ENCODE measurements at regions not wholly inside any gene's neighbourhood (a gene's known extent, or its start where the extent isn't known, plus 50 kb on each side); places are given as distances from the start of the nearest gene placed in this dataset.
A peak's percentile ranks its signal among the peaks of the same experiment; 100 is the strongest.

DNA sequence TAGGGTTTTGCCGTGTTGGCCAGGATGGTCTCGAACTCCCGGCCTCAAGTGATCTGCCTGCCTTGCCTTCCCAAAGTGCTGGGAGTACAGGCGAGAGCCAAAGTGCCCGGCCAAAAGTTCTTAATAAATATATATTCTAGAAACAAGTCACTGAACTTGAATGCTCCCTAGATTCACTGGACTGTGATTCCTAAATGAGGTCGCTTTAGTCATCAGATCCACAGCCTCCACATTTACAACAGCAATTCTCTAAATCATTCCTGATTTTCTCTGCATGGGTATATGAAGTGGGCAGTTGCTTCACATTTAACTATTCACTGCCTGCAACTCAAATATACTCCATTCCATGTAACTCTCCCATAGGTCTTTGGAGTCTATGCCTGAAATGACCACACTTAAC, 813.0 kb downstream of the GALC start:
- no peaks in the 10 kb centered on the region for H3K27me3 Mint-ChIP-seq (ENCODE audit: unreplicated experiment)
- H3K4me1 Mint-ChIP-seq (ENCODE audit: unreplicated experiment) = no peaks in the 10 kb centered on the region
- H3K4me3 Mint-ChIP-seq (ENCODE audit: unreplicated experiment) = no peak overlapping the region
- no peaks in the 10 kb centered on the region for H3K36me3 Mint-ChIP-seq (ENCODE audit: low read depth, unreplicated experiment)
- DNase-seq (ENCODE audit: low spot score) = no peak
- H3K9me3 Mint-ChIP-seq (ENCODE audit: unreplicated experiment) = no peaks in the 10 kb centered on the region
- TF ChIP-seq CTCF (IDR thresholded peaks at IDR 0.05; ENCODE audit: unreplicated experiment) = no peak
- H3K27ac Mint-ChIP-seq (ENCODE audit: unreplicated experiment) = no peak overlapping the region

DNA sequence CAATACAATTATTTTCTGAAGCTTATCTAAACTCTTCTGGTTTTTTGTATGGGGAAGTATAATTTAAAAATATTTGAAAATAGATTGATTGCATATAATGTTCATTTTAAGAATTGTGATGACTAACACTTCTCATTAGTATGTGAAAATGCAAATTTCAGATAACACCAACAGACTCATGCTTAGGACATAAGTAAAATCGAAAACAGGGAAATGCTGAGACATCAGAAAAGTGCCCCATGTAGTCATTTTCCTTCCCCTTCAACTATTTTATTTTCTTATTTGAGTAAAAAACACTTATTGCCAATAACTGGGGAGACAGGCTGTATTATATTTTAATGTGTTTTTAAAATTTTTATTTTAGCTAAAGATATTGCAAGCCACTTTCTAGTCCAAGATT, 814.7 kb downstream of the GALC start:
- H3K27ac Mint-ChIP-seq (ENCODE audit: unreplicated experiment) = no peak overlapping the region
- no peaks in the 10 kb centered on the region for H3K27me3 Mint-ChIP-seq (ENCODE audit: unreplicated experiment)
- DNase-seq (ENCODE audit: low spot score) = no peak
- no peaks in the 10 kb centered on the region for H3K36me3 Mint-ChIP-seq (ENCODE audit: low read depth, unreplicated experiment)
- H3K4me3 Mint-ChIP-seq (ENCODE audit: unreplicated experiment) = no peak overlapping the region
- no peak for TF ChIP-seq CTCF (IDR thresholded peaks at IDR 0.05; ENCODE audit: unreplicated experiment)
- no peaks in the 10 kb centered on the region for H3K4me1 Mint-ChIP-seq (ENCODE audit: unreplicated experiment)
- no peaks in the 10 kb centered on the region for H3K9me3 Mint-ChIP-seq (ENCODE audit: unreplicated experiment)

GRCh38 chr14:87175175-87175574, 817.8 kb downstream of the GALC start:
- no peak for DNase-seq (ENCODE audit: low spot score)
- H3K36me3 Mint-ChIP-seq (ENCODE audit: low read depth, unreplicated experiment) = no peaks in the 10 kb centered on the region
- H3K4me1 Mint-ChIP-seq (ENCODE audit: unreplicated experiment) = peaks cover 5% of the 10 kb centered on the region
- H3K27me3 Mint-ChIP-seq (ENCODE audit: unreplicated experiment) = no peaks in the 10 kb centered on the region
- no peaks in the 10 kb centered on the region for H3K9me3 Mint-ChIP-seq (ENCODE audit: unreplicated experiment)
- H3K27ac Mint-ChIP-seq (ENCODE audit: unreplicated experiment) = no peak overlapping the region
- no peak overlapping the region for H3K4me3 Mint-ChIP-seq (ENCODE audit: unreplicated experiment)
- TF ChIP-seq CTCF (IDR thresholded peaks at IDR 0.05; ENCODE audit: unreplicated experiment) = no peak

- H3K9me3 Mint-ChIP-seq (ENCODE audit: unreplicated experiment) = no peaks in the 10 kb centered on the region
- no peak for DNase-seq (ENCODE audit: low spot score)
- H3K27me3 Mint-ChIP-seq (ENCODE audit: unreplicated experiment) = no peaks in the 10 kb centered on the region
- TF ChIP-seq CTCF (IDR thresholded peaks at IDR 0.05; ENCODE audit: unreplicated experiment) = no peak
- peaks cover 17% of the 10 kb centered on the region for H3K4me1 Mint-ChIP-seq (ENCODE audit: unreplicated experiment)
- no peaks in the 10 kb centered on the region for H3K36me3 Mint-ChIP-seq (ENCODE audit: low read depth, unreplicated experiment)
- no peak overlapping the region for H3K27ac Mint-ChIP-seq (ENCODE audit: unreplicated experiment)
- H3K4me3 Mint-ChIP-seq (ENCODE audit: unreplicated experiment) = no peak overlapping the region
Observed at GRCh38 chr14:87171141-87171540, 821.8 kb downstream of the GALC start.

- TF ChIP-seq CTCF (IDR thresholded peaks at IDR 0.05; ENCODE audit: unreplicated experiment) = no peak
- peak overlapping the region; percentile 87 for H3K27ac Mint-ChIP-seq (ENCODE audit: unreplicated experiment)
Observed at GRCh38 chr14:87170179-87170578, 822.8 kb downstream of the GALC start.

More at GRCh38 chr14:87170179-87170578, 822.8 kb downstream of the GALC start:
- no peak overlapping the region for H3K4me3 Mint-ChIP-seq (ENCODE audit: unreplicated experiment)
- H3K9me3 Mint-ChIP-seq (ENCODE audit: unreplicated experiment) = no peaks in the 10 kb centered on the region
- H3K27me3 Mint-ChIP-seq (ENCODE audit: unreplicated experiment) = no peaks in the 10 kb centered on the region
- H3K36me3 Mint-ChIP-seq (ENCODE audit: low read depth, unreplicated experiment) = no peaks in the 10 kb centered on the region
- DNase-seq (ENCODE audit: low spot score) = no peak
- H3K4me1 Mint-ChIP-seq (ENCODE audit: unreplicated experiment) = peaks cover 17% of the 10 kb centered on the region
